Heart left ventricle (tissue), 13 donors: ENCODE measurements at regions not wholly inside any gene's neighbourhood (a gene's known extent, or its start where the extent isn't known, plus 50 kb on each side); places are given as distances from the start of the nearest gene placed in this dataset.

Experiments used
- POLR2A ChIP-seq, 2 donors: fragments of 450-650 bp; IDR thresholded peaks; one replicate each; pipeline ENCODE4 v1.6.1; 2017; ENCODE audit warnings: antibody characterized with exemption in 2 of 2, mild to moderate bottlenecking in 2 of 2, moderate library complexity in 2 of 2
- TF ChIP-seq, protein P1 (sequence below), 12 donors: fragments of 200-600 bp; sonication (generic) in 4 of 12; IDR thresholded peaks; one replicate each; pipeline versions ENCODE4 v1.5.0 to v1.8.0; 2018 to 2022; ENCODE audit warnings: antibody characterized with exemption in 12 of 12, mild to moderate bottlenecking in 5 of 12
- donor health status: ischemic (EF 13 %, LVEDD 7.1; RV severe dilation, severe dysfunction).
- donor health status: DM: no; HTN: yes; CAD: no.
- donor health status: DM: no; HTN: no; CAD: no.
- donor health status: ischemic (EF 25% LVEDD 6.9; RV normal size, moderate dysfunction).
- donor health status: ischemic (EF 25% LVEDD 5.7; RV mildly dilated, moderate dysfunction).
- donor health status: ischemic (EF 35%, LVEDD 5.7; RV mildly dilated, moderate dysfunction).
- donor health status: nonischemic (EF 11% LVEDD 7.7; RV severe dilation, severe dysfunction).
- donor health status: DM: yes; HTN: yes; CAD: no.
- donor health status: PGD.
- donor health status: ischemic (EF 29% LVEDD 5.4; RV normal size, mild dysfunction).
- donor health status: nonischemic (EF 23%, LVEDD 6.1; RV moderate dilation, normal function).

DNA sequence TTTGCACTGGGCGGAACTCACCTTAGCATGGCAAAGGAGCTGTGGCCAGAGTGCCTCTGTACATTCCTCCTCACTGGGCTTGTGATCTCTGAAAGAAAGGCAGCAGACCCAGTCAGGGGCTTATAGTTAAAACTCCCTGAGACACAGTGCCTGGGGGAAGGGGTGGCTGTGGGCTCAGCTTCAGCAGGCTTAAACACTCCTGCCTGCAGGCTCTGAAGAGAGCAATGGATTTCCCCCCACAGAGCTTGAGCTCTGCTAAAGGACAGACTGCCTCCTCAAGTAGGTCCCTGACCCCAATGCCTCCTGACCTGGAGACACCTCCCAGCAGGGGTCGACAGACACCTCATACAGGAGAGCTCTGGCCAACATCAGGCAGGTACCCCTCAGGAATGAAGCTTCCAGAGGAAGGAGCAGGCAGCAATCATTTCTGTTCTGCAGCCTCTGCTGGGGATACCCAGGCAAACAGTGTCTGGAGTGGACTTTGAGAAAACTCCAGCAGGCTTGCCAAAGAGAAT is 327.5 kb upstream of the SLC16A7 start:
- TF ChIP-seq POLR2A (IDR thresholded peaks at IDR 0.05) = no peak
- TF ChIP-seq, protein P1, sequence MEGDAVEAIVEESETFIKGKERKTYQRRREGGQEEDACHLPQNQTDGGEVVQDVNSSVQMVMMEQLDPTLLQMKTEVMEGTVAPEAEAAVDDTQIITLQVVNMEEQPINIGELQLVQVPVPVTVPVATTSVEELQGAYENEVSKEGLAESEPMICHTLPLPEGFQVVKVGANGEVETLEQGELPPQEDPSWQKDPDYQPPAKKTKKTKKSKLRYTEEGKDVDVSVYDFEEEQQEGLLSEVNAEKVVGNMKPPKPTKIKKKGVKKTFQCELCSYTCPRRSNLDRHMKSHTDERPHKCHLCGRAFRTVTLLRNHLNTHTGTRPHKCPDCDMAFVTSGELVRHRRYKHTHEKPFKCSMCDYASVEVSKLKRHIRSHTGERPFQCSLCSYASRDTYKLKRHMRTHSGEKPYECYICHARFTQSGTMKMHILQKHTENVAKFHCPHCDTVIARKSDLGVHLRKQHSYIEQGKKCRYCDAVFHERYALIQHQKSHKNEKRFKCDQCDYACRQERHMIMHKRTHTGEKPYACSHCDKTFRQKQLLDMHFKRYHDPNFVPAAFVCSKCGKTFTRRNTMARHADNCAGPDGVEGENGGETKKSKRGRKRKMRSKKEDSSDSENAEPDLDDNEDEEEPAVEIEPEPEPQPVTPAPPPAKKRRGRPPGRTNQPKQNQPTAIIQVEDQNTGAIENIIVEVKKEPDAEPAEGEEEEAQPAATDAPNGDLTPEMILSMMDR (IDR thresholded peaks at IDR 0.05) = no peak
